IPS-11a (cell line): ENCODE measurements at regions not wholly inside any gene's neighbourhood (a gene's known extent, or its start where the extent isn't known, plus 50 kb on each side); places are given as distances from the start of the nearest gene placed in this dataset.
"Not testable (repeated sequence)": the region's sequence is repeated elsewhere in the genome, so short reads cannot be mapped to it uniquely, and the experiment has no call there.

ENCODE experiments used
- H3K4me3 ChIP-seq: one replicate; pipeline ENCODE4 v1.5.1; 2013; ENCODE audit warnings: low read depth, low read length, control low read depth

DNA sequence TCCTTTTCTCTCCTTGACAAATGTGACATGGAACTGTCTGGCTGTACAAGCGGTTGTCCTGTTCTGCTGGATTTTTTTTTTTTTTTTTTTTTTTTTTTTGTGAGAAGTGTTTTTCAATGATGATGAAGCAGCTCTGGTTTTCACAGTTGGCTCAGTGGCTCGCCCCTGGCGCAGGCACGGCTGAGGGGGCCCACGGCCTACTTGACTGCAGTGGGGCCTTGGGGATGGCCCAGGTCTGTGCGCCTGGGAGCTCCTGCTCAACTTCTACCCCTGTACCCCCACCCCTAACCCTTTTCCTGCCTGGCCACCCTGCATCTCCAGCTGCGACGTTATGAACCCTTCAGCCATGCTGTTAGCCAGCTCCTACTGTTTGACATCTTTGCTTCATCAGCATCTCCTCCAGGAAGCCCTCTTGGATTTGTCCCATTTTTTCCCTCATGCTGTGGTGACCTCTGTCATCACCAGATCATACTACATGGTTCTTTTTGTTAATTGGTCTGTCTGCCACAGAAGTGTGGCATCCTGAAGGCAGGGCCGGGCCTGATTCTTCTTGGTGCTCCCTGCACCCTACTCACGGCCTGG, 167.9 kb downstream of the INHBB start:
- H3K4me3 ChIP-seq: no peak overlapping the region

DNA sequence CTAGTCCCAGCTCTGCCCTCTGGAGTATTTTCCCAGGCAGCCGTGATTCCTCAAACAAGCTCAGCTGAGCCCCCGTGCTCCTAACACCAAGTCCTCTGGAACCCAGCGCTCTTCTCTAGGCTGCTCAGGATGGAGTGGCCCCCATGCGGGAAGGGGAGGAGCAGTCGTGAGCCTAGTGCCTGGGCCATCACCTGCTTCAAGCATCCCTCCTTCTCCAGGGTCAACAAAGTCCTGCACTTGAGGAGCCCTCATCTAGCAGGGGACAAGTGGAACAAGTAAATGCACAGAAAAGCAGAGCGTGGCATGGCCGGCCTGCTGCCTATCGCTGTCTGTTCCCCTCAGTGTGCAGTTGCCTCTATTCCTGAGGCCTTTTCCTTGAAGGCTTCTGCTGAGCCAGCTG, 168.6 kb downstream of the INHBB start:
- H3K4me3 ChIP-seq: no peak overlapping the region

DNA sequence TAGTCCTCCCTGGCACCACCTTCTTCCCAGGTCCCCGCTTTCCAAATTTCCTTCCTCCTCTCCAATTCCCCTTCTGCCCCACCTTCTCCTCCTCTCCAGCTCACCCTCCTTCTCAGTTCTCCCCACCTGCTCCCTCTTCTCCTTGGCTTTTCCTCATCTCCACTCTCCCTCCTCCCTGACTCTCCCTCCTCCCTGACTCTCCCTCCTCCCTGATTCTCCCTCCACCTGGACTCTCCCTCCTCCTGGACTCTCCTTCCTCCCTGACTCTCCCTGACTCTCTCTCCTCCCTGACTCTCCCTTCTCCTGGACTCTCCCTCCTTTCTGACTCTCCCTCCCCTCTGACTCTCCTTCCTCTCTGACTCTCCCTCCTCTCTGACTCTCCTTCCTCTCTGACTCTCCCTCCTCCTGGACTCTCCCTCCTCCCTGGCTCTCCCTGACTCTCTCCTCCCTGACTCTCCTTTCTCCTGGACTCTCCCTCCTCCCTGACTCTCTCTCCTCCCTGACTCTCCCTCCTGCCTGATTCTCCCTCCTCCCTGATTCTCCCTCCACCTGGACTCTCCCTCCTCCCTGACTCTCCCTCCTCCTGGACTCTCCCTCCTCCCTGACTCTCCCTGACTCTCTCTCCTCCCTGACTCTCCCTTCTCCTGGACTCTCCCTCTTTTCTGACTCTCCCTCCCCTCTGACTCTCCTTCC, 169.3 kb downstream of the INHBB start:
- H3K4me3 ChIP-seq: not testable (repeated sequence)

DNA sequence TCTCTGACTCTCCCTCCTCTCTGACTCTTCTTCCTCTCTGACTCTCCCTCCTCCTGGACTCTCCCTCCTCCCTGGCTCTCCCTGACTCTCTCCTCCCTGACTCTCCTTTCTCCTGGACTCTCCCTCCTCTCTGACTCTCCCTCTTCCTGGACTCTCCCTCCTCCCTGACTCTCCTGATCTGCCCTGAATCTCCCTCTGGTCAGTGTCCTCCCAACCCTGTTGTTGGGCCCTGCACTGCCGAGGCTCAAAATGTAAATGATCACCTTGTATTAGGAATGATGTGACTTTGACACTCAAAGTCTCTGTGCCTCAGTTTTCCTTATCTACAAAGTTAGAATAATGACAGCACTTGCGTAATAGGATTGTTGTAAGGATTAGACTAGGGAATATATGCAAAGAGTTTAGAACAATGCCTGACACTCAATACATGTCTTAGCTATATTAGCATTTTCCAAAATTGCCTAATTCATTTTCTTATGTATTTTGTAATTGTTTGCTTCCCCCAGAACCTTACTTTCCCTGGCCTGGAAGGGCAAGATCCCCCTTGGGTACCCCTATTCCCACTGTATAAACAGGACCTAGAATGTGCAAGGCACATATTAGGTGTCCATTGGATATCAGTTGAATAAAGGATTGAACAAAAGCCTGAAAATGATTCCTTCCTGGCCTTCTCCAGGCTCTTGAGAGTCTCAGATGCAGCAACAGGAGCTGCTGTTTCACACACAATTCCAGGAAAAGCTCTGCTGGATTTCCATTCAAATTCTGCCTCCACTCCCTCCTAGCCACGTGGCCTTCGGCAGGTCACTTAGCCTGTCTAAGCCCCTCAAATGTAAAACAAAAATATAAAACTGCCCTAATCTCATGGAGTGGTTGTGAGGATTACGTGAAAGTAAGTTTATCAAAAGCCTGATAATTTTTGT, 170.1 kb downstream of the INHBB start:
- no peak overlapping the region for H3K4me3 ChIP-seq

DNA sequence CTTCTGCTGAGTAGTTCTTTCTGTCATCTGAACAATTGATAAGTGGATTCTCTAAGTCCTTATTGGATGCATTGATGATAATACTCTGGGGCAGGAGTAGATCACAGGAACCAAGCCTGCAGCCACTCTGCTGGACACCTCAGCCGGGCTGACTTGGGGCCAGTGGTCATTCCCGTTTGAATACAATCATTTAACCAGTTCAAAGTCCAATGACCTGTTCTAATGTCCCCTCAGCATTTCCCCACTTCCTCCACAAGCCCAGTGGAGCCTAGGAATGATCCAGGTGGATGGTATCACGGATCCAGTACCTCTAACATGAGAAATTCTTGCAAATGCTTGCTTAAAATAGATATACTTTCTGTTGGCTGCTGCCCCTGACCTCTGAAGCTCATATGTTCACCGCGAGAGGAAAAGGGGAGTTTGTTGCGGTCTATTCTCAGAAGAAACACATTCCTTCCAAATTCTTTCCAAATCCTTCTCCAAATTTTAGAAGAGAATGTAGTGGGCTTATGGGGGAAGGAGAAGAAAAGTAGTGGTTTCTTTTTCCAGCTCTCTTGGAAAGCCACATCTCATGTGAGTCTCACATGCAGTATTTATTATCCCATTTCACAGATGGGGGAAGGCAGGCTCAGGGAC, 170.9 kb downstream of the INHBB start:
- no peak overlapping the region for H3K4me3 ChIP-seq

DNA sequence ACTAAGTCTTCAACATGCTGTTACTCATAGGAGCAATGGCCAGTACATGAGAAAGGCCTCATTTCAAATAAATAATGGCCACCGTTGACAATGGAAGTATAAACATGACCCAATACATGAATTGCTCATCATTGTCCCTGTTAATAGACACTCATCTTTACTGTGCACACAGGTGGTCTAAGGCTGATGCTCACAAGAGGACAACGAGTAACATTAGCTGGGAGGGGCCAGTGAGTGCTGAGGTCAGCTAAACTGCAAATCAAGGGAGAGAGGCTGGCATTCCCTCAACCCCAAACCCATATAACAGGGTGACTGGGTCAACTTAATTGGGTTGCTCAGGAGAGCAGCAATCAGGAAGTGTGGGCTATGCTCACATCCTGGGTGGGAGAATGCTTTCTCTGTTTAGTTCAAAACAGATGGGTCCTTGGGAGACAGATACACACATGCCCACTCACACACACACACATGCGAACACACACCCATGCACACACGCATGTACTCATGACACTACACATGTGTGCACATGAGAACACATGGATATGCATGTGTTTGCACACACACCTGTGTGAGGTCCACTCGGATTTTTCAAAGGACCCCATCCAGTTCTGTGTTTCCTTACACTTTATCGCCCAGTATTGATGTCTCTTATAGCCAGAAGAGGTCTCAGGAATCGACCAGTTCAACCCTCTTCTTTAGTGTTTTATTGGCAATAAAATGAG, 172.0 kb downstream of the INHBB start:
- H3K4me3 ChIP-seq: no peak overlapping the region

DNA sequence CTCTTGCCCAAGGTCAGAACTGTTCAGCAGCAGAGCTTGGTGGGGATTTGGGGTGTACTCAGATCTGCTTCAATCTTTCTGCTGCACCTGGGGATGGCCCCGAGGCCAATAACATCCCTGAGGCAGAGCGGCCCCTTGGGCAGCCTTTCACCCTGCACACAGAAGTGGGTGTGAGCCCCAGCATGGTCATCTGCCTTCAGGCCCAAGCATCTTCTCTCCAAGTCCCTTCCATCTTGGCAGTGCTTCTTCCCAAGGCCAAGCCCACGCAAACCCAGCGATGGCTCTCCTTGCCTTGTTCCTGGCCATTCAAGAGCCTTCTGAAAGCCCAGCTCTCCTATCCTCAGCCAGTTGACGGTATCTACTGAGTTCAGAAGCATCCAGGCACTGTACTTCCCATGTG, 172.9 kb downstream of the INHBB start:
- H3K4me3 ChIP-seq: no peak overlapping the region

DNA sequence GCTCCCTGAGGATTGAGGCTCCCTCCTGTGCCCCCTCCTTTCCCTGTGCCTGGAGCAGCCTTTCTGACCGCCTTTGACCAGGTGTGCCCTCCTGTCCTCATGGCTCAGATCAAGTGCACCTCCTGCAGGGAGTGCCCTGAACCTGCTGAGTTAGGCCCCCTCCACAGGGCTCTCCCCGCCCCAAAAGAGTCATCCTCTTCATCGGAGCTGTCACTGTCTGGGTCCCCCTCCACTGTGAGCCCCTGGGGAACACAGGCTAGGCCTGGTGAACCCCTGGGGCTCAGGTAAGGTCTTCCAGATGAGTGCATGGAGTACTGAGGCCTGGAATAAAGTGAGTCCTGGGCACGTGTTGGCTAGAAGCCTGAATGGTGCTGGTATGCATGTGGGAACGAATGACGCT, 173.5 kb downstream of the INHBB start:
- no peak overlapping the region for H3K4me3 ChIP-seq

DNA sequence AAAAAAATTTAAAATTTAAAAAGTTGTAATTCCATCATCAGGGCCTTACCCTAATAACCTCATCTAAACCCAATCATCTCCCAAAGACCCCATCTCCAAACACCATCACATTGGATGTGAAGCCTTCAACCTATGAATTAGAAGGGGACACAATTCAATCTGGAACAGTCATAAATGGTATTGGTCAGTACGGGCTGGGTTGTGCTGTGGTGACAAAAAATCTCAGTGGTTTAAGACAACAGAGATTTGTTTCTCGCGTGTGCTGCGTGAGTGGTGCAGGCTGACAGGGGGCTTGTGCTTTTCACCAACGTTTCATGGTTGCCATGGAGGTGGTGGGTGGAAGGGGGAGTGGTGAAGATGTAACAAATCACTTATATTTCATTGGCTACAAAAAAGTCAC, 174.5 kb downstream of the INHBB start:
- no peak overlapping the region for H3K4me3 ChIP-seq

DNA sequence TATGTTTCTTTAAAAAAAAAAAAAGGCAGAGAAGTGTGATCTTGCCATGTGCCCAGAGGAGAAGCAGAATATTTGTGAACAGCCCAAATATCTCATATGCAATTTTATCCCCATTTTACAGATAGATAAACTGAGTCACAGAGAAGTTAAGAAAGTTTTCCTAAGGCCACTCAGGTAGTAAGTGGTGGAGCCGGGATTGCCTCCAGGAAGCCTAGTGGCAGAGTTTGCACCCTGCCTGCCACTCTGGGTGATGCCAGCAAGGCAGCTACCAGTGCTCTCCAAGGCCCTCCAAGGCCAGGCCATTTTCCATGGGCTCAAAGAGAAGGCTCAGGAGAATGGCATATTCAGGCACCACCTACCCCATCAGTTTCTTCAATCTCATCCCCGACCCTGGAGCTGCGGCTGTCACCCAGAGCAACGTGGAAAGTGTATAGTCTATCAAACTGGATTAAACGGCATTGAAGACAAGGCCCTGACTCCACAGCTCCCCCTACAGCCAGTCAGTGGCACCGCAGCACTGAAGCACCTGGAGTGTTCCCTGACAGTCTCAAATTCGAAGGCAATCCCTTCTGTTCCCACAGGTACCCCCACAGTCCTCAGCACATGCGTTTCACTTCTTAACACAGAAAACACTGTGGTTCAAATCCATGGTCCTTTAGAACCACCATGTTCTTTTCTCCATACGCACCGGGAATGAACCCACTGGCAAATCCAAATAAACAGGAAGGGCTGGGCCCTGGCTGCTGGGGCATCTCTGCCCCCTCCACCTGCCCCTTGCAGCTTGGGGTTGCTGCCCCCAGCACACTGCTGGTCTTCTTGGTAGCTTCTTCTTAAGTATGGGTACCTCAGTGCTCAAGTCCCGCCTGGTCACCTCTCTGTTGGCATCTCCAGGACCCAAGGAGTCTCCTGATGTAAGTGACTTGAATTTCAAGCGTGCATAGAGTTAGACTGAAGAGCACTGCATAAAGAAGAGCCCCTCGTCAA, 175.3 kb downstream of the INHBB start:
- H3K4me3 ChIP-seq: no peak overlapping the region

DNA sequence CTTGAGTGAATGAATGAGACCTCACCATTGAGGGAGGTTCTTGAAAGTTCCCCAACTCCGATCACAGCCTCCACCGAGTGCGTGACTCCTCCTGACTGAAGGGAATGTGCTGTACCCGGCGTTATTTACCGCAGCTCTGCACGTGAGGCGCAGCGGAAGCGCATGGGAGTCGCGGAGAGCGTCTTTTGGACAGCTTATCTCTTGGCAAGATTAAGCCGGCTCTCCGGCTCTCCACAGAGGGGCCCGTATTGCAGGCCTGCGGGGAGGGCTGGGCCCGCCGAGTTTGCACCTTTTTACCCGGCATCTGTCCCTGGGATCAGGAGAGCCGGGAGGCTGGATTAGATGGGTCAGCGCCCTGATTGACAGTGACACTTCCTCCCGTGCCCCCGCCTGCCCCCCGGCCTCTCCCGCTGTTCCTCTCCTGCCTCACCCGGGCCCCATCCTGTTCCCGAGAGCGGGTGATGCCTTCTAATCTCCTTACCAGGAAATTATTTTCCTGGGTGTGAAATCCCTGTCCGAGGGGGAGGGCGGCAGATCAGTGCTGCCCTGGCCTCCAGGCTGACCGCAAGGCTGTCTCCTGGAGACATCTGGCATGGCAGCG, 176.3 kb downstream of the INHBB start:
- H3K4me3 ChIP-seq: no peak overlapping the region

DNA sequence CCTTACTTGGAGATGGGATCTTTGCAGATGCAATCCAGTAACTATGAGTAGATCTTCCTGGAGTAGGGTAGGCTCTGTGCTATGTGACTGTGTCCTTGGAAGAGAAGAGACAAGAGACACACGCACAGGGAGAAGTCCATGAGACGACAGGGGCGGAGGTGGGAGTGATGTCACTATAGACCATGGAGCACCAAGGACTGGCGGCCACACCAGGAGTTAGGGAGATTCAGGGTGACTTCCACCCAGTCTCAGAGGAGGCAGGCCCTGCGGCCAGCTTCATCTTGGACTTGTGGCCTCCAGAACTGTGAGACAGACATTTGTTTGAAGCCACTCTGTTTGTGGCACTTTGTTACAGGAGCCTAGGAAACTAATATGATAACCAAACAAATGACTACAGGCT, 177.8 kb downstream of the INHBB start:
- H3K4me3 ChIP-seq: no peak overlapping the region

DNA sequence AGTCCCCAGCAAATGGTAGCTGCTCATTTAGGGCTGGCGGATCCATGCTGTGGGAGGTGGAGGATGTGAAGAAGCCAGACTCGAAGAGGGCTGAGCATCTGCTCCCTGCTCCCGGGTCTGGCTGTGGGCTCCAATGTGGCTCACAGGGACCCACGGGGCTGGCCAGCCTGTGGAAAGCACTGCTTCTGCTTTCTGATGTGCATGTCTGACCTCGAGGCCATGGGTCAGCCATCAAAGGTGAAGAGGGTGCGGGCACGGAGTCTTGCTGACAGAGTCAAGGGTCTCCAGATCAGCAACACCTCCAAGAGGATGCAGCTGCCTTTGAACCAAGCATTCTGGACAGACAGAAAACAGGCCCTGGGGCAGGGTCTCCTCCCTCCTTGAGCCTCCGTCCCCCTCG, 178.2 kb downstream of the INHBB start:
- H3K4me3 ChIP-seq: no peak overlapping the region

DNA sequence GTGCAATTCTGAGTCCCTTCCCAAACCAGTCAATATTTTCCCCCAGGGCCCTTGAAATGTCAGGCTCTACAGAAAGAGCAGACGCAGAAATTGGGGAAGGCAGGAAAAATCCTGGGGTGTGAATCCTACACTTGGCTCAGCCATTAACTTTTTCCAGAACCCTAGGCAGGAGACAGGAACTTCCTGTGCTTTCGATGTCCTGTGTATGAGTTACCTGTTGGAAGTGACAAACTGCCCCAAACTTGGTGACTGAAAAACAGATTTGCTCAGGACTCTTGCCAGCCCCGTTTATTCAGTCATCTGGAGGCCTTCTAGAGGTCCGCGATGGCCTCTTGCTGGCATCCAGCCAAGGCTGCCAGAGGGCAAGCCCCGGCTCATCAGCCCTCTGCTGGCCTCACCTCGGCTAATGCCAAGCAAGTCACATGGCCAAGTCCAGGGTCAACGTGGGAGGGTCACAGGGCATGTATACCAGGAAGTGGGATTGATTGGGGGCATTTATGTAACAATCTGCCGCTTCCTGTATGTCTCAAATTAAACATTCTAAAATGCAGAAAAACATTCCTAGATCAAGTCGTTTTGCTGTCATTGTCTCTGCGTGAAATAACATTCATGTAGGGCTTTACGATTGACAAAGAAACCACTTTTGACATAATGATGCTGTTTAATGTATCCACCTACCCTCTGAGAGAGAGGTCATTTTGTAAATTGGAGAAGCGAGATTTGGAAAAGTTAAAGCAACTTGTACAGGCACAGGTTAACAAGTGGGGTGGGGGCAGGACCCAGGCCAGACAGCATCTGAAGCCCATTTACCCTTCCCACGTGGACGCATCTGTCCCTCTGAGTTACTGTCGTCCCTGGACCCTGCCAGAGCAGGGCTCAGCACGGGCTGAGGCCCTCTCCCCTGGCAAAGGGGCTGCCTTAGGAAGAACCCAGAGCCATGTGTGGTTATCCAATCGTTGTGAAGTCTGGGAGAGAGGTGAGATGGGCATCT, 179.4 kb downstream of the INHBB start:
- no peak overlapping the region for H3K4me3 ChIP-seq

DNA sequence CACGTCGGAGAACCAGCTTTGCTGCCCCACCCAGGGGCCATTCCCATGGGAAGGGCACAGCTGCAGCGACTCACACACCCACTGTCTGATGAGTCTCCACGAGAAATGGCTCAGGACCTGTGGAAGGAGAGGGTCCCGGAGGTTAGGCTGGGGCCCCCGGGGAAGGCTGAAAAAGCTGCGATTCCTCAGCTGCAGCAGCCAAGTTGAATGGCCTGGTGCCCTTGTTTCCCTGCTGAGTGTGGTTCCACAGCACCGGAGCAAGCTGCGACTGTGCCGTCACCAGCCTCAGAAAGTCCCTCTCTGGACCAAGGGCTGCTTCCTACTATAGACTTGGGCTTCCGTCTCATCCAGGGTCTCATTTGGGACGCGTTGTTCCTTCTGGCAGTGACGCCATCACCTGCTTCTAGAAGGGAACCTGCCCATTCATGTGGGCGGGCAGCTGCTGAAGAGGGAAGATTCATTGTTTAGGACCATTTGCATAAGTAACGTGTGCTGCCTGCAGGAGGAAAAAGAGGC, 180.2 kb downstream of the INHBB start:
- no peak overlapping the region for H3K4me3 ChIP-seq

DNA sequence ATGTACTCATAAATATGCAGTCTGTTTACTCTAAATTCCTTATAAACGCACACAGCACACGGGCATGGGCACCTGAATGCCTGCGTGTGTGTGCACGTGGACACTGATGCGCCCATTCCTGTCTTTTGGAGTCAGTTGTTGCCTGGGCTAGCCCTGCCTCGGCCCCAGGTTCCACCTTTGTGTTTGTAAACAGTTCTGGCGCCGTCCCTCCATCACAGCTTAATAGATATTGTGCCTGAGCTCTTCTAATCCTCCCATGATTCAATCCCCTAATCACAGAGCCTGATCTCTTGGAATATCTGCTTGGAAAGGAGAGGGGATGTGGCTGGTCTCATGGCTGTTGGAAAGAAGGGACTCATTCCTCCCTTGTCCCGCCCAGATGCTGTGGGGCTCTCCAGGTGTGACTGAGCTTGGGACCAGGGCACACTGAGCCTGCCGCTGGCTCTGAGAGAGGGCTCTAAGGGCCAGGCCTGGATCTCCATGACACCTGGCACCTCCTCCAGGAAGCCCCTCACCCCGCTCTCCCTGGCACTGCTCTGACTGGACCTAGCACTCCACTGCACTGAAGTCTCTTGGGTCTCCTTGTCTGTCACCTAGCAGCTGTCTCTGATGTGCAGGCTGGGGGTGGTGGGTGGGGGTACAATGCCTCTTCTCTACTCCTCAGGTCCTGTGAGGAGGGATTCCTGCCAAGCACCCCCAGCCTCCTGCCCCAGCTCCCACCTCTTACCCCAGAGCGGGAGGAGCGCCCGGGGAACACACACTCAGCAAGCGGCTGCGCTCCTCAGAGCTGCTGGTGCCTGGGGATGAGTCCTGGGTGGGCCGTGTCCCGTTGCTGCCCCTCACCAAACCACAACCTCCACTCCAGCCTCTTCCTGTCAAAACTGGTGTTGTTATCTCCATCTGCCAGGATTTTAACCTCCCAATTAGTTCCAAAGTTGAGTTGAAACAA, 181.3 kb downstream of the INHBB start:
- H3K4me3 ChIP-seq: no peak overlapping the region
